ENCODE measurements at regions not wholly inside any gene's neighbourhood (a gene's known extent, or its start where the extent isn't known, plus 50 kb on each side); places are given as distances from the start of the nearest gene placed in this dataset.

GRCh38 chr13:69418319-69418718, 689.3 kb upstream of the ATXN8OS start:
- Histone ChIP-seq H3K4me3 (replicated peaks in 1 of 4; ENCODE audit: control extremely low read depth in 1 of 4, insufficient read depth in 1 of 4, low read depth in 3 of 4, low read length in 4 of 4) (no peak overlapping the region), H3K27me3 (ENCODE audit: control insufficient read depth, insufficient read depth, low read length) (no peaks in the 10 kb centered on the region), H3K9me3 (ENCODE audit: control insufficient read depth, insufficient read depth, low read depth, low read length) (no peaks in the 10 kb centered on the region), H3K9ac (ENCODE audit: insufficient read depth, low read length) (no peak overlapping the region), H3K27ac (ENCODE audit: insufficient read depth, low read length) (no peak overlapping the region), H2AFZ (ENCODE audit: low read length) (no peak overlapping the region), H3K79me2 (ENCODE audit: control insufficient read depth, insufficient read depth, low read length) (no peaks in the 10 kb centered on the region), H3K4me2 (ENCODE audit: extremely low read depth, insufficient read depth, low read length) (no peak overlapping the region), H3K4me1 (ENCODE audit: control insufficient read depth, extremely low read depth, insufficient read depth, low read length) (no peaks in the 10 kb centered on the region), H3K36me3 (ENCODE audit: control insufficient read depth, insufficient read depth, low read length) (no peaks in the 10 kb centered on the region), H4K20me1 (ENCODE audit: control insufficient read depth, extremely low read depth, insufficient read depth, low read length) (no peaks in the 10 kb centered on the region)
- no peak for TF ChIP-seq CTCF (conservative IDR thresholded peaks at IDR 0.05 in 1 of 2, IDR thresholded peaks at IDR 0.05 in 1 of 2; ENCODE audit: low read depth in 1 of 2, low read length in 2 of 2)
- no peak for TF ChIP-seq EZH2 (IDR thresholded peaks at IDR 0.05; ENCODE audit: low read length, missing control alignments)
- DNase-seq (ENCODE audit: low read depth in 2 of 2), result no peak

GRCh38 chr13:69410761-69411160, 696.9 kb upstream of the ATXN8OS start:
- H3K4me1 ChIP-seq (ENCODE audit: control insufficient read depth, extremely low read depth, insufficient read depth, low read length), result no peaks in the 10 kb centered on the region
- DNase-seq (ENCODE audit: low read depth in 2 of 2), result no peak
- TF ChIP-seq CTCF (conservative IDR thresholded peaks at IDR 0.05 in 1 of 2, IDR thresholded peaks at IDR 0.05 in 1 of 2; ENCODE audit: low read depth in 1 of 2, low read length in 2 of 2) (no peak), EZH2 (IDR thresholded peaks at IDR 0.05; ENCODE audit: low read length, missing control alignments) (no peak)
- no peak overlapping the region for H3K4me3 ChIP-seq (replicated peaks in 1 of 4; ENCODE audit: control extremely low read depth in 1 of 4, insufficient read depth in 1 of 4, low read depth in 3 of 4, low read length in 4 of 4)
- no peak overlapping the region for H3K9ac ChIP-seq (ENCODE audit: insufficient read depth, low read length)
- no peaks in the 10 kb centered on the region for H3K27me3 ChIP-seq (ENCODE audit: control insufficient read depth, insufficient read depth, low read length)
- no peak overlapping the region for H3K27ac ChIP-seq (ENCODE audit: insufficient read depth, low read length)
- H3K36me3 ChIP-seq (ENCODE audit: control insufficient read depth, insufficient read depth, low read length), result no peaks in the 10 kb centered on the region
- no peaks in the 10 kb centered on the region for H4K20me1 ChIP-seq (ENCODE audit: control insufficient read depth, extremely low read depth, insufficient read depth, low read length)
- H3K9me3 ChIP-seq (ENCODE audit: control insufficient read depth, insufficient read depth, low read depth, low read length), result no peaks in the 10 kb centered on the region
- no peaks in the 10 kb centered on the region for H3K79me2 ChIP-seq (ENCODE audit: control insufficient read depth, insufficient read depth, low read length)
- no peak overlapping the region for H3K4me2 ChIP-seq (ENCODE audit: extremely low read depth, insufficient read depth, low read length)
- H2AFZ ChIP-seq (ENCODE audit: low read length), result no peak overlapping the region

- Histone ChIP-seq H3K36me3 (ENCODE audit: control insufficient read depth, insufficient read depth, low read length) (no peaks in the 10 kb centered on the region), H3K9ac (ENCODE audit: insufficient read depth, low read length) (no peak overlapping the region), H3K4me1 (ENCODE audit: control insufficient read depth, extremely low read depth, insufficient read depth, low read length) (no peaks in the 10 kb centered on the region), H3K4me2 (ENCODE audit: extremely low read depth, insufficient read depth, low read length) (no peak overlapping the region), H4K20me1 (ENCODE audit: control insufficient read depth, extremely low read depth, insufficient read depth, low read length) (no peaks in the 10 kb centered on the region), H3K9me3 (ENCODE audit: control insufficient read depth, insufficient read depth, low read depth, low read length) (no peaks in the 10 kb centered on the region), H3K27ac (ENCODE audit: insufficient read depth, low read length) (no peak overlapping the region), H3K4me3 (replicated peaks in 1 of 4; ENCODE audit: control extremely low read depth in 1 of 4, insufficient read depth in 1 of 4, low read depth in 3 of 4, low read length in 4 of 4) (no peak overlapping the region), H2AFZ (ENCODE audit: low read length) (no peak overlapping the region), H3K79me2 (ENCODE audit: control insufficient read depth, insufficient read depth, low read length) (no peaks in the 10 kb centered on the region), H3K27me3 (ENCODE audit: control insufficient read depth, insufficient read depth, low read length) (no peaks in the 10 kb centered on the region)
- DNase-seq (ENCODE audit: low read depth in 2 of 2), result no peak
- TF ChIP-seq CTCF (conservative IDR thresholded peaks at IDR 0.05 in 1 of 2, IDR thresholded peaks at IDR 0.05 in 1 of 2; ENCODE audit: low read depth in 1 of 2, low read length in 2 of 2) (no peak), EZH2 (IDR thresholded peaks at IDR 0.05; ENCODE audit: low read length, missing control alignments) (no peak)
Observed at GRCh38 chr13:69391756-69392155, 715.9 kb upstream of the ATXN8OS start.

Measured in fibroblast of lung (primary cell).